NB4 (cell line): ENCODE measurements at regions not wholly inside any gene's neighbourhood (a gene's known extent, or its start where the extent isn't known, plus 50 kb on each side); places are given as distances from the start of the nearest gene placed in this dataset.
"Not testable (repeated sequence)": the region's sequence is repeated elsewhere in the genome, so short reads cannot be mapped to it uniquely, and the experiment has no call there.

Source experiments
- CTCF ChIP-seq: IDR thresholded peaks from one replicate; pipeline ENCODE4 v1.5.1; 2012; ENCODE audit warnings: low read depth, low read length
- POLR2A ChIP-seq: IDR thresholded peaks from 2 replicates; pipeline ENCODE4 v1.6.1; 2011; ENCODE audit warnings: mild to moderate bottlenecking; ENCODE audit not compliant: insufficient read length; ENCODE audit errors: extremely low read depth

- peak; percentile 25 for TF ChIP-seq CTCF
- TF ChIP-seq POLR2A, result not testable (repeated sequence)
Observed at GRCh38 chr17:20848869-20849443, 193.9 kb downstream of the USP22 start.
